ENCODE measurements at regions not wholly inside any gene's neighbourhood (a gene's known extent, or its start where the extent isn't known, plus 50 kb on each side); places are given as distances from the start of the nearest gene placed in this dataset.
"Not testable (repeated sequence)": the region's sequence is repeated elsewhere in the genome, so short reads cannot be mapped to it uniquely, and the experiment has no call there.

GRCh38 chr4:55028196-55028595, 97.2 kb downstream of the KDR start:
- DNase-seq (ENCODE audit: low read depth) = no peak

- DNase-seq (ENCODE audit: low read depth) = no peak
Measured at GRCh38 chr4:55027596-55027995, 97.8 kb downstream of the KDR start.

- not testable (repeated sequence) for DNase-seq (ENCODE audit: low read depth)
Measured at GRCh38 chr4:55025456-55025855, 99.9 kb downstream of the KDR start.

- DNase-seq (ENCODE audit: low read depth) = no peak
Measured at GRCh38 chr4:55023030-55023429, 102.4 kb downstream of the KDR start.

GRCh38 chr4:55021214-55021613, 104.2 kb downstream of the KDR start:
- no peak for DNase-seq (ENCODE audit: low read depth)

- DNase-seq (ENCODE audit: low read depth) = no peak
Measured at GRCh38 chr4:55020131-55020530, 105.3 kb downstream of the KDR start.

- no peak for DNase-seq (ENCODE audit: low read depth)
Measured at GRCh38 chr4:55018978-55019377, 106.4 kb downstream of the KDR start.

GRCh38 chr4:55018521-55018920, 106.9 kb downstream of the KDR start:
- no peak for DNase-seq (ENCODE audit: low read depth)

GRCh38 chr4:55017406-55017805, 108.0 kb downstream of the KDR start:
- no peak for DNase-seq (ENCODE audit: low read depth)

GRCh38 chr4:55016131-55016530, 109.3 kb downstream of the KDR start:
- DNase-seq (ENCODE audit: low read depth) = no peak

- DNase-seq (ENCODE audit: low read depth) = no peak
Measured at GRCh38 chr4:55014876-55015275, 110.5 kb downstream of the KDR start.

GRCh38 chr4:55013431-55013955, 111.9 kb downstream of the KDR start:
- DNase-seq (ENCODE audit: low read depth) = no peak

- DNase-seq (ENCODE audit: low read depth) = no peak
Measured at GRCh38 chr4:55012363-55013230, 112.8 kb downstream of the KDR start.

- DNase-seq (ENCODE audit: low read depth) = no peak
Measured at GRCh38 chr4:55011761-55012160, 113.6 kb downstream of the KDR start.

- DNase-seq (ENCODE audit: low read depth) = no peak
Measured at GRCh38 chr4:55010550-55010949, 114.8 kb downstream of the KDR start.

GRCh38 chr4:55008166-55009056, 117.0 kb downstream of the KDR start:
- no peak for DNase-seq (ENCODE audit: low read depth)

GRCh38 chr4:55005910-55006309, 119.5 kb downstream of the KDR start:
- DNase-seq (ENCODE audit: low read depth) = no peak

GRCh38 chr4:55004831-55005230, 120.6 kb downstream of the KDR start:
- DNase-seq (ENCODE audit: low read depth) = no peak

- DNase-seq (ENCODE audit: low read depth) = no peak
Measured at GRCh38 chr4:55002431-55002830, 123.0 kb downstream of the KDR start.

- no peak for DNase-seq (ENCODE audit: low read depth)
Measured at GRCh38 chr4:55001538-55001937, 123.9 kb downstream of the KDR start.

- DNase-seq (ENCODE audit: low read depth) = no peak
Measured at GRCh38 chr4:54999003-54999402, 126.4 kb downstream of the KDR start.

- not testable (repeated sequence) for DNase-seq (ENCODE audit: low read depth)
Measured at GRCh38 chr4:54993473-54994026, 131.8 kb downstream of the KDR start.

All from T follicular helper cell (primary cell).